ENCODE measurements at regions not wholly inside any gene's neighbourhood (a gene's known extent, or its start where the extent isn't known, plus 50 kb on each side); places are given as distances from the start of the nearest gene placed in this dataset. TPM values are rescaled to one million over a fixed set of nuclear protein-coding genes. Genes with fewer than 3 reads are reported as not detected.

- no peaks in the 10 kb centered on the region for H4K20me1 ChIP-seq (ENCODE audit: insufficient read depth)
- no peaks in the 10 kb centered on the region for H3K9me2 ChIP-seq (ENCODE audit: insufficient read depth)
- no peaks in the 10 kb centered on the region for H3K36me3 ChIP-seq (ENCODE audit: low read depth)
- DNase-seq = no peak
- H3K9me3 ChIP-seq (ENCODE audit: low read depth) = no peaks in the 10 kb centered on the region
- no peak overlapping the region for H3K9ac ChIP-seq
- no peak overlapping the region for H3K27ac ChIP-seq
- H3F3A ChIP-seq (ENCODE audit: insufficient read depth) = no peaks in the 10 kb centered on the region
- H3K4me1 ChIP-seq (ENCODE audit: insufficient read depth) = no peaks in the 10 kb centered on the region
- no peak overlapping the region for H3K4me3 ChIP-seq
- no peak overlapping the region for H3K4me2 ChIP-seq (ENCODE audit: unreplicated experiment)
- no peak overlapping the region for H2AFZ ChIP-seq
- no peaks in the 10 kb centered on the region for H3K79me2 ChIP-seq (ENCODE audit: insufficient read depth)
- no peak for TF ChIP-seq EZH2phosphoT487 (IDR thresholded peaks at IDR 0.05; ENCODE audit: insufficient read depth, low read depth)
- TF ChIP-seq EZH2 (IDR thresholded peaks at IDR 0.05; ENCODE audit: insufficient read depth, poor library complexity, severe bottlenecking) = no peak
- no peaks in the 10 kb centered on the region for H3K27me3 ChIP-seq (replicated peaks; ENCODE audit: insufficient read depth)
- WGBS, 2 experiments (ENCODE audit: low coverage in 1 of 2, low lambda C conversion rate in 2 of 2, missing lambda C conversion rate in 2 of 2) = 2 to 4% methylated on average over 5 of the region's 5 CpGs
- in situ Hi-C loops (cut with MboI) = no loop called here
Observed at GRCh38 chr21:20943561-20943997, 54.6 kb upstream of the NCAM2 start.

GRCh38 chr21:20944139-20944538 lies 54.1 kb upstream of the NCAM2 start:
- Histone ChIP-seq H3K9me3 (ENCODE audit: low read depth) (no peaks in the 10 kb centered on the region), H3K27me3 (replicated peaks; ENCODE audit: insufficient read depth) (no peaks in the 10 kb centered on the region), H2AFZ (no peak overlapping the region), H4K20me1 (ENCODE audit: insufficient read depth) (no peaks in the 10 kb centered on the region), H3K79me2 (ENCODE audit: insufficient read depth) (no peaks in the 10 kb centered on the region), H3K9ac (no peak overlapping the region), H3K4me3 (no peak overlapping the region), H3K9me2 (ENCODE audit: insufficient read depth) (no peaks in the 10 kb centered on the region), H3K36me3 (ENCODE audit: low read depth) (no peaks in the 10 kb centered on the region), H3K4me1 (ENCODE audit: insufficient read depth) (no peaks in the 10 kb centered on the region), H3F3A (ENCODE audit: insufficient read depth) (no peaks in the 10 kb centered on the region), H3K4me2 (ENCODE audit: unreplicated experiment) (no peak overlapping the region), H3K27ac (no peak overlapping the region)
- DNase-seq = no peak
- TF ChIP-seq EZH2phosphoT487 (IDR thresholded peaks at IDR 0.05; ENCODE audit: insufficient read depth, low read depth) (no peak), EZH2 (IDR thresholded peaks at IDR 0.05; ENCODE audit: insufficient read depth, poor library complexity, severe bottlenecking) (no peak)
- in situ Hi-C loops (cut with MboI) = no loop called here

- no peaks in the 10 kb centered on the region for H3F3A ChIP-seq (ENCODE audit: insufficient read depth)
- no peak overlapping the region for H3K9ac ChIP-seq
- H3K4me2 ChIP-seq (ENCODE audit: unreplicated experiment) = no peak overlapping the region
- H3K27ac ChIP-seq = no peak overlapping the region
- 53 to 60% methylated on average over 5 of the region's 5 CpGs for WGBS, 2 experiments (ENCODE audit: low coverage in 1 of 2, low lambda C conversion rate in 2 of 2, missing lambda C conversion rate in 2 of 2)
- TF ChIP-seq EZH2phosphoT487 (IDR thresholded peaks at IDR 0.05; ENCODE audit: insufficient read depth, low read depth) = no peak
- TF ChIP-seq EZH2 (IDR thresholded peaks at IDR 0.05; ENCODE audit: insufficient read depth, poor library complexity, severe bottlenecking) = no peak
- in situ Hi-C loops (cut with MboI) = no loop called here
- no peaks in the 10 kb centered on the region for H3K27me3 ChIP-seq (replicated peaks; ENCODE audit: insufficient read depth)
- DNase-seq = no peak
- H3K36me3 ChIP-seq (ENCODE audit: low read depth) = no peaks in the 10 kb centered on the region
- no peak overlapping the region for H3K4me3 ChIP-seq
- H4K20me1 ChIP-seq (ENCODE audit: insufficient read depth) = no peaks in the 10 kb centered on the region
- H3K79me2 ChIP-seq (ENCODE audit: insufficient read depth) = no peaks in the 10 kb centered on the region
- no peaks in the 10 kb centered on the region for H3K9me3 ChIP-seq (ENCODE audit: low read depth)
- no peaks in the 10 kb centered on the region for H3K4me1 ChIP-seq (ENCODE audit: insufficient read depth)
- H3K9me2 ChIP-seq (ENCODE audit: insufficient read depth) = no peaks in the 10 kb centered on the region
- H2AFZ ChIP-seq = no peak overlapping the region
Observed at GRCh38 chr21:20946701-20947100, 51.5 kb upstream of the NCAM2 start.

Small RNAs in the stretch of these regions (microRNA-seq; reads per million reads assigned to microRNA genes)
- not detected for gene MIR548X (ENCODE audit: borderline number of aligned reads)

Small RNAs in the stretch of these regions (small RNA-seq; reads per million reads assigned to genes)
- not detected for gene AL157359.3 (ENCODE audit: low read depth, low replicate concordance)
- not detected for gene AP001506.1 (ENCODE audit: low read depth, low replicate concordance)
- not detected for gene MIR548X (ENCODE audit: low read depth, low replicate concordance)
- not detected for gene RN7SKP147 (ENCODE audit: low read depth, low replicate concordance)
- gene RNU1-139P (ENCODE audit: low read depth, low replicate concordance) = not detected
- gene RNU6-772P (ENCODE audit: low read depth, low replicate concordance) = not detected
- gene RPL37P4 (ENCODE audit: low read depth, low replicate concordance) = not detected
